KMS-11 (cell line): ENCODE measurements at regions not wholly inside any gene's neighbourhood (a gene's known extent, or its start where the extent isn't known, plus 50 kb on each side); places are given as distances from the start of the nearest gene placed in this dataset.
A peak's percentile ranks its signal among the peaks of the same experiment; 100 is the strongest.

Experiments used
- H2AFZ ChIP-seq: fragments of 200-600 bp; sonication (generic); 2 replicates; pipeline ENCODE4 v1.6.1; 2016; ENCODE audit warnings: antibody characterized with exemption, mixed run types, low read depth
- H3K27ac ChIP-seq: fragments of 200-600 bp; sonication (generic); 2 replicates; pipeline ENCODE4 v1.6.1; 2016; ENCODE audit warnings: mild to moderate bottlenecking, mixed run types
- H3K27me3 ChIP-seq: fragments of 200-600 bp; sonication (generic); 2 replicates; pipeline ENCODE4 v1.6.1; 2017; ENCODE audit warnings: mild to moderate bottlenecking, low read depth, mixed run types, moderate library complexity; ENCODE audit not compliant: insufficient read depth
- H3K36me3 ChIP-seq: fragments of 200-600 bp; sonication (generic); 2 replicates; pipeline ENCODE4 v1.6.1; 2017; ENCODE audit warnings: mild to moderate bottlenecking, mixed run types; ENCODE audit not compliant: insufficient read depth
- H3K4me1 ChIP-seq: fragments of 200-600 bp; sonication (generic); 2 replicates; pipeline ENCODE4 v1.6.1; 2016; ENCODE audit warnings: mild to moderate bottlenecking, low read depth, mixed run types; ENCODE audit not compliant: poor library complexity, severe bottlenecking
- H3K4me2 ChIP-seq: fragments of 200-600 bp; sonication (generic); 2 replicates; pipeline ENCODE4 v1.7.0; 2016; ENCODE audit warnings: mild to moderate bottlenecking, mixed run types
- H3K4me3 ChIP-seq: fragments of 200-600 bp; sonication (generic); IDR thresholded peaks from 2 replicates; pipeline ENCODE4 v1.6.1; 2017; ENCODE audit warnings: low read depth, low read length, mixed read lengths; ENCODE audit not compliant: insufficient read depth
- H3K79me2 ChIP-seq: fragments of 200-600 bp; sonication (generic); 2 replicates; pipeline ENCODE4 v1.6.1; 2016; ENCODE audit warnings: low read depth, mixed run types; ENCODE audit not compliant: insufficient read depth
- H3K9ac ChIP-seq: fragments of 200-600 bp; sonication (generic); 2 replicates; pipeline ENCODE4 v1.6.1; 2016; ENCODE audit warnings: mild to moderate bottlenecking, mixed run types
- H4K20me1 ChIP-seq: fragments of 200-600 bp; sonication (generic); 2 replicates; pipeline ENCODE4 v1.6.1; 2016; ENCODE audit warnings: mild to moderate bottlenecking, mixed run types; ENCODE audit not compliant: insufficient read depth
- TF ChIP-seq, protein P1 (sequence below): fragments of 200-600 bp; sonication (generic); conservative IDR thresholded peaks from 2 replicates; pipeline ENCODE4 v1.6.1; 2017; ENCODE audit warnings: low read depth, mild to moderate bottlenecking, antibody characterized with exemption, low read length, moderate library complexity, mixed read lengths

DNA sequence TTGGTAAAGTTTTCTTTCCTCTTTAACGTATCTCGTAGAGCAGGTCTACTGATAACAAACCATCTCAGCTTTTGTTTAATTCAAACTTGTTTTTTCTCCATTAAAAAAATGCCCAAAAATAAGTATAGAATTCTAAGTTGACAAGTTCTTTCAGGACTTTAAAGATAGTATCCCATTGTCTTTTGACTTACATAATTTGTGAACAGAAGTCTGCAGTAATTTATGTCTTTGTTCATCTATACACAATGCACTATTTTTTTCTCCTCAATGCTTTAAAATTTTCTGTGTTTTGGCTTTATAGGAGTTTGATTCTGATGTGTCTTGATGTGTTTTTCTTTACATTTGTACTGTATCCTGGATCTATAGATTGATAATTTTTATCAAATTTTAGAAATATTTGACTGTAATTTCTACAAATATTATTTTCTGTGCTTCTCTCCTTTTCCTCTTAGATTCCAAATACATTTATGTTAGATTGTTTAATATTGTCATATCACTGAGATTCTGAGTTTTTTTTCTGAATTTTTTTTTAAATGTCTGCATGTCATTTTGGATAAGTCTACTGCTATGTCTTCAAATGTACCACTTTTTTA, 143.3 kb downstream of the FTCDNL1 start:
- Histone ChIP-seq H3K4me3 (no peak overlapping the region), H3K4me1 (peaks cover 7% of the 10 kb centered on the region), H3K27me3 (no peaks in the 10 kb centered on the region), H3K27ac (no peak overlapping the region), H3K4me2 (no peak overlapping the region), H3K79me2 (no peaks in the 10 kb centered on the region), H3K36me3 (no peaks in the 10 kb centered on the region), H3K9ac (no peak overlapping the region), H4K20me1 (no peaks in the 10 kb centered on the region), H2AFZ (no peak overlapping the region)
- TF ChIP-seq, protein P1, sequence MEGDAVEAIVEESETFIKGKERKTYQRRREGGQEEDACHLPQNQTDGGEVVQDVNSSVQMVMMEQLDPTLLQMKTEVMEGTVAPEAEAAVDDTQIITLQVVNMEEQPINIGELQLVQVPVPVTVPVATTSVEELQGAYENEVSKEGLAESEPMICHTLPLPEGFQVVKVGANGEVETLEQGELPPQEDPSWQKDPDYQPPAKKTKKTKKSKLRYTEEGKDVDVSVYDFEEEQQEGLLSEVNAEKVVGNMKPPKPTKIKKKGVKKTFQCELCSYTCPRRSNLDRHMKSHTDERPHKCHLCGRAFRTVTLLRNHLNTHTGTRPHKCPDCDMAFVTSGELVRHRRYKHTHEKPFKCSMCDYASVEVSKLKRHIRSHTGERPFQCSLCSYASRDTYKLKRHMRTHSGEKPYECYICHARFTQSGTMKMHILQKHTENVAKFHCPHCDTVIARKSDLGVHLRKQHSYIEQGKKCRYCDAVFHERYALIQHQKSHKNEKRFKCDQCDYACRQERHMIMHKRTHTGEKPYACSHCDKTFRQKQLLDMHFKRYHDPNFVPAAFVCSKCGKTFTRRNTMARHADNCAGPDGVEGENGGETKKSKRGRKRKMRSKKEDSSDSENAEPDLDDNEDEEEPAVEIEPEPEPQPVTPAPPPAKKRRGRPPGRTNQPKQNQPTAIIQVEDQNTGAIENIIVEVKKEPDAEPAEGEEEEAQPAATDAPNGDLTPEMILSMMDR, result no peak

DNA sequence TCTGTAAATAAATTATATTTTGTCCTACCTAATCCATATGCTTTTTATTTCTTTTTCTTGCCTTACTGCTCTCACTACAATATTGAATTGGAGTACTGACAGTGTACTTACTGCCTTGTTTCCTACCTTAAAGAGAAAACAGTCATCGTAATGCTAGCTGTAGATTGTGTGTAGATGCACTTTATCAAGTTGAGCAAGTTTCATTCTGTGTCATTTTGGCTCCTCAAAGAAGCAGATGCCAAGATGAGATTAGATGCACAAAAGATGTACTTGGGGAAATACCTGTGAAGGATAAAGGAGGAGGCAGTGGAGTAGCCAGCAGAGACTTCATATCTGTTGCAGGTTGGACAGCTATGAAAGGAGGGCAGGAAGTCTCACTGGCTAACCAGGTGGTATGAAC, 145.5 kb downstream of the FTCDNL1 start:
- H3K27ac ChIP-seq, result no peak overlapping the region
- H3K36me3 ChIP-seq, result no peaks in the 10 kb centered on the region
- no peak overlapping the region for H3K4me2 ChIP-seq
- TF ChIP-seq, protein P1, result no peak
- H3K79me2 ChIP-seq, result no peaks in the 10 kb centered on the region
- H3K27me3 ChIP-seq, result no peaks in the 10 kb centered on the region
- no peak overlapping the region for H2AFZ ChIP-seq
- H3K4me3 ChIP-seq, result no peak overlapping the region
- H3K9ac ChIP-seq, result no peak overlapping the region
- H4K20me1 ChIP-seq, result no peaks in the 10 kb centered on the region
- H3K4me1 ChIP-seq, result no peaks in the 10 kb centered on the region

DNA sequence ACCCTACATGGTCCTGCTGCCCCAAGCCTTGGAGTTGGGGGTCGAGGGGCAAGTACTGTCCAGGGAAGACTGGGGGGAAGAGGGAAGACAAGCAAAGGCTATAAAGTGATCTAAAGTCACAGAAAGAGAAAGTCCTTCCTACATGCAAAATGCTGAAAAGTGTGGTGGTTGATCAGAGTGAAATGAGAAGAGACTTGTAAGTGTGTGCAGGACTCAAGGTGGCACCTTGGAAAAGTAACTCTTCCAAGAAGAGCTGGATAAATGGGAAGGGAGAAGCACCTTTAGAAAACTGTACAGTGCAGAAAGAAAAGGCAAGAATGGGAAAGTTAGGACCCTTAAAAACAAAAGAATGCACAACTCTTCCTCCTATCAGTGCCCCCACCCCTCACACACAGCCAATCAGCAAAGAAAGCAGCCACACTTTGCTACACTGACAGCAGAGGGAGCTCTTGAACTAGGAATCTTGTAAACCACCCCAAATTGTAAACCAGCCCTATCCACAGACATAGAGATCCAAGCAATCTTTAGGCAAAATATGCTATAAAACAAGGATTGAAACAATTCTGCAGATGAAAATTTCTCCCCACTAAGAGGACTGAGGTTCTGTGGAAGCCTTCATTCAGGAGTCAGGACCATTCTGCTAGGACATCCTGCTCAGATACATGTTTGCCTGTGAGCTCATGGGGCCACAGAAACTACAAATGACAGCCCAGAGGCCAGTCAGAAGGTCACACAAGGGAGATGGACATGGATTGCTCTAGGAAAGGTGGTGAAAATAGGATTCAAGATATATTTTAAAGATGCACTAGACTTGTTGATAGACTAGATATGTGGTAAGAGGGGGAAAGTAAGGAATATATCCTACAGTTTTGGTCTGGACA, 146.4 kb downstream of the FTCDNL1 start:
- no peak overlapping the region for H3K4me2 ChIP-seq
- no peaks in the 10 kb centered on the region for H3K27me3 ChIP-seq
- H3K79me2 ChIP-seq, result no peaks in the 10 kb centered on the region
- H4K20me1 ChIP-seq, result no peaks in the 10 kb centered on the region
- no peak overlapping the region for H3K4me3 ChIP-seq
- TF ChIP-seq, protein P1, result peak; percentile 84
- no peak overlapping the region for H2AFZ ChIP-seq
- H3K27ac ChIP-seq, result no peak overlapping the region
- H3K9ac ChIP-seq, result no peak overlapping the region
- no peaks in the 10 kb centered on the region for H3K4me1 ChIP-seq
- no peaks in the 10 kb centered on the region for H3K36me3 ChIP-seq

DNA sequence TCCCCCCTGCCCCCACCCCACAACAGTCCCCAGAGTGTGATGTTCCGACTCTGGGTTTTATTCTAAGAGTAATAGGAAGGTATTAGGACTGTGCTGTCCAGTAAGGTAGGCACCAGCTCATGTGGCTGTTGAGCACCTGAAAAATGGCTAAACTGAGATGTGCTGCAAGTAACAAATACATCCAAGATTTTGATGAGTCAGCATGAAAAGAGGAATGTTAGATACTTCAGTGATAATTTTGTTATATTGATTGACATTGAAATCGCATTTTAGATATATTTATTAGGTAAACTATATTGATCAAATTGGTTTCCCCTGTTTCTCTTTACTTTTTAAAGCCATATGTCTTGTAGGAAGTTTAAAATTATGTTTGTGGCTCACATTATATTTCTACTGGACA, 147.8 kb downstream of the FTCDNL1 start:
- Histone ChIP-seq H3K27ac (no peak overlapping the region), H3K27me3 (no peaks in the 10 kb centered on the region), H3K4me2 (no peak overlapping the region), H3K4me1 (no peaks in the 10 kb centered on the region), H2AFZ (no peak overlapping the region), H3K79me2 (no peaks in the 10 kb centered on the region), H3K36me3 (no peaks in the 10 kb centered on the region), H3K9ac (no peak overlapping the region), H4K20me1 (no peaks in the 10 kb centered on the region), H3K4me3 (no peak overlapping the region)
- TF ChIP-seq, protein P1, result no peak
